Liver (tissue), 3 donors: ENCODE measurements at regions not wholly inside any gene's neighbourhood (a gene's known extent, or its start where the extent isn't known, plus 50 kb on each side); places are given as distances from the start of the nearest gene placed in this dataset.

Experiments
- CTCF ChIP-seq: fragments of 150-350 bp; IDR thresholded peaks from 2 replicates; pipeline ENCODE4 v1.5.1; 2017; ENCODE audit warnings: improper control_type of control experiment, low read depth, low read length; ENCODE audit not compliant: missing input control
- EGR1 ChIP-seq, 2 donors: IDR thresholded peaks; 2 replicates each; pipeline ENCODE4 v1.6.1; 2016 to 2018; ENCODE audit warnings: antibody characterized with exemption in 2 of 2, low read depth in 2 of 2
- FOXA1 ChIP-seq: IDR thresholded peaks from 2 replicates; pipeline ENCODE4 v1.6.1; 2016; ENCODE audit warnings: antibody characterized with exemption
- FOXA2 ChIP-seq: IDR thresholded peaks from 2 replicates; pipeline ENCODE4 v1.6.1; 2016; ENCODE audit warnings: antibody characterized with exemption
- GABPA ChIP-seq, 2 donors: IDR thresholded peaks in 1 of 2; conservative IDR thresholded peaks in 1 of 2; 2 replicates each; pipeline ENCODE4 v1.6.1; 2016; ENCODE audit warnings: antibody characterized with exemption in 2 of 2, mild to moderate bottlenecking in 1 of 2, moderate library complexity in 1 of 2
- JUND ChIP-seq, 2 donors: IDR thresholded peaks; 2 replicates each; pipeline ENCODE4 v1.6.1; 2016; ENCODE audit warnings: antibody characterized with exemption in 2 of 2
- MAX ChIP-seq: IDR thresholded peaks from 2 replicates; pipeline ENCODE4 v1.6.1; 2016; ENCODE audit warnings: antibody characterized with exemption
- RAD21 ChIP-seq, 2 donors: IDR thresholded peaks; 2 replicates each; pipeline ENCODE4 v1.6.1; 2016; ENCODE audit warnings: antibody characterized with exemption in 2 of 2, mild to moderate bottlenecking in 2 of 2
- REST ChIP-seq: IDR thresholded peaks from 2 replicates; pipeline ENCODE4 v1.6.1; 2016; ENCODE audit warnings: antibody characterized with exemption, mild to moderate bottlenecking
- RXRA ChIP-seq, 2 donors: IDR thresholded peaks; 2 replicates each; pipeline ENCODE4 v1.6.1; 2017 to 2018; ENCODE audit warnings: antibody characterized with exemption in 2 of 2, mild to moderate bottlenecking in 1 of 2
- SP1 ChIP-seq: IDR thresholded peaks from 2 replicates; pipeline ENCODE4 v1.6.1; 2018; ENCODE audit warnings: antibody characterized with exemption, mild to moderate bottlenecking
- TAF1 ChIP-seq: conservative IDR thresholded peaks from 2 replicates; pipeline ENCODE4 v1.6.1; 2016; ENCODE audit warnings: antibody characterized with exemption, mild to moderate bottlenecking
- donor health status: healthy.
- donor health status: healthy.

GRCh38 chr9:87216897-87217455 lies 269.7 kb upstream of the GAS1 start:
- TF ChIP-seq CTCF (no peak), REST (no peak), RAD21 (IDR thresholded peaks at IDR 0.05) (no peak), FOXA1 (no peak), SP1 (no peak), MAX (no peak), GABPA (IDR thresholded peaks at IDR 0.05 in 1 of 2, conservative IDR thresholded peaks at IDR 0.05 in 1 of 2) (no peak), EGR1 (IDR thresholded peaks at IDR 0.05; ENCODE audit: low read depth in 2 of 2) (no peak), TAF1 (no peak), RXRA (IDR thresholded peaks at IDR 0.05) (no peak), FOXA2 (no peak), JUND (IDR thresholded peaks at IDR 0.05) (no peak)
